Activated CD8-positive, alpha-beta T cell treated with anti-CD3 and anti-CD28 coated beads for 36 hours (primary cell): ENCODE measurements at regions not wholly inside any gene's neighbourhood (a gene's known extent, or its start where the extent isn't known, plus 50 kb on each side); places are given as distances from the start of the nearest gene placed in this dataset.

Experiments
- ATAC-seq: fragments of 200-7000 bp; cut with Tn5 transposase; one replicate; pipeline ENCODE4 v1.10.0; 2021; ENCODE audit warnings: mild to moderate bottlenecking, moderate library complexity
- CTCF ChIA-PET: fragments of 350-600 bp; sonication (Branson Sonifier 250); formaldehyde crosslinking; loops from one replicate; lab custom pipeline; 2021; ENCODE audit warnings: antibody characterized with exemption; lab: Charles Lee
- POLR2A ChIA-PET: fragments of 350-600 bp; sonication (Branson Sonifier 250); formaldehyde crosslinking; loops from one replicate; lab custom pipeline; 2021; ENCODE audit warnings: antibody characterized with exemption; lab: Charles Lee
- DNase-seq: peaks from one replicate; pipeline ENCODE4 v3.0.0-alpha.2; 2020
- H3K27ac Mint-ChIP-seq: one replicate; pipeline ENCODE4 v1.8.0; 2021; ENCODE audit warnings: mild to moderate bottlenecking, mixed read lengths
- H3K27me3 Mint-ChIP-seq: one replicate; pipeline ENCODE4 v1.8.0; 2021; ENCODE audit warnings: mixed read lengths
- H3K36me3 Mint-ChIP-seq: one replicate; pipeline ENCODE4 v1.8.0; 2021; ENCODE audit warnings: low read depth, mixed read lengths
- H3K4me1 Mint-ChIP-seq: one replicate; pipeline ENCODE4 v1.8.0; 2021; ENCODE audit warnings: low read depth, mixed read lengths
- H3K4me3 Mint-ChIP-seq: one replicate; pipeline ENCODE4 v1.8.0; 2021; ENCODE audit warnings: mild to moderate bottlenecking, moderate library complexity, mixed read lengths
- H3K9me3 Mint-ChIP-seq: one replicate; pipeline ENCODE4 v1.8.0; 2021; ENCODE audit warnings: mixed read lengths
- CTCF ChIP-seq: fragments of 200-600 bp; IDR thresholded peaks from one replicate; pipeline ENCODE4 v1.8.0; 2022; ENCODE audit warnings: antibody characterized with exemption, mild to moderate bottlenecking
- intact Hi-C: fragments of 100-400 bp; cut with micrococcal nuclease; formaldehyde crosslinking; loops from one replicate; pipeline ENCODE4 v1.10.0; 2022

GRCh38 chr17:33964344-33964979 is 290.6 kb upstream of the CCL2 start:
- POLR2A ChIA-PET = no interaction called here
- CTCF ChIA-PET = interaction anchor here (1.1 to 1.5 kb wide), 4 partner anchors 8 to 397 kb away, joined by 3 to 5 read pairs (median 4); no protein-coding TSS in a partner anchor
- TF ChIP-seq CTCF = no peak
- peak; percentile 26 for DNase-seq
- intact Hi-C loops = no loop called here
- no peaks in the 10 kb centered on the region for H3K9me3 Mint-ChIP-seq
- H3K4me3 Mint-ChIP-seq = no peak overlapping the region
- no peaks in the 10 kb centered on the region for H3K36me3 Mint-ChIP-seq
- H3K4me1 Mint-ChIP-seq = peaks cover 22% of the 10 kb centered on the region
- peaks cover 5% of the 10 kb centered on the region for H3K27me3 Mint-ChIP-seq
- no peak overlapping the region for H3K27ac Mint-ChIP-seq
- peak; percentile 73 for ATAC-seq

- ATAC-seq (no peak), DNase-seq (no peak)
- intact Hi-C loops = no loop called here
- POLR2A ChIA-PET = no interaction called here
- CTCF ChIA-PET = no interaction called here
- TF ChIP-seq CTCF = no peak
- H3K36me3 Mint-ChIP-seq = no peaks in the 10 kb centered on the region
- H3K27me3 Mint-ChIP-seq = peaks cover 3% of the 10 kb centered on the region
- H3K4me3 Mint-ChIP-seq = no peak overlapping the region
- no peaks in the 10 kb centered on the region for H3K9me3 Mint-ChIP-seq
- no peak overlapping the region for H3K27ac Mint-ChIP-seq
- peaks cover 22% of the 10 kb centered on the region for H3K4me1 Mint-ChIP-seq
Measured at GRCh38 chr17:33966410-33967059, 288.6 kb upstream of the CCL2 start.

- no peak overlapping the region for H3K4me3 Mint-ChIP-seq
- ATAC-seq (peak; percentile 22), DNase-seq (peak; percentile 12)
- peak overlapping the region; percentile 30 for H3K27ac Mint-ChIP-seq
- H3K4me1 Mint-ChIP-seq = peaks cover 22% of the 10 kb centered on the region
- no peaks in the 10 kb centered on the region for H3K36me3 Mint-ChIP-seq
- POLR2A ChIA-PET = no interaction called here
- CTCF ChIA-PET = no interaction called here
- intact Hi-C loops = no loop called here
- no peaks in the 10 kb centered on the region for H3K9me3 Mint-ChIP-seq
- TF ChIP-seq CTCF = no peak
- peaks cover 3% of the 10 kb centered on the region for H3K27me3 Mint-ChIP-seq
Measured at GRCh38 chr17:33967608-33968349, 287.3 kb upstream of the CCL2 start.

GRCh38 chr17:33968350-33969044 is 286.6 kb upstream of the CCL2 start:
- Mint-ChIP-seq H3K27ac (peak overlapping the region; percentile 5), H3K4me1 (peaks cover 22% of the 10 kb centered on the region), H3K27me3 (peaks cover 3% of the 10 kb centered on the region), H3K9me3 (no peaks in the 10 kb centered on the region), H3K36me3 (no peaks in the 10 kb centered on the region), H3K4me3 (no peak overlapping the region)
- DNase-seq (peak; percentile 62), ATAC-seq (peak; percentile 77)
- ChIA-PET POLR2A (no interaction called here), CTCF (no interaction called here)
- intact Hi-C loops = no loop called here
- TF ChIP-seq CTCF = no peak
